RWPE2 (cell line): ENCODE measurements at regions not wholly inside any gene's neighbourhood (a gene's known extent, or its start where the extent isn't known, plus 50 kb on each side); places are given as distances from the start of the nearest gene placed in this dataset.

Experiments used
- ATAC-seq: fragments of 200-7000 bp; cut with Tn5 transposase; 3 replicates; pipeline ENCODE4 v1.9.1; 2021; ENCODE audit warnings: low read depth
- DNase-seq: peaks from one replicate; pipeline ENCODE4 v3.0.0-alpha.2; 2020; ENCODE audit warnings: low spot score
- H3K27ac ChIP-seq: fragments of 450-650 bp; 2 replicates; pipeline ENCODE4 v1.5.1; 2017; ENCODE audit warnings: mild to moderate bottlenecking; ENCODE audit not compliant: poor library complexity, severe bottlenecking
- H3K27me3 ChIP-seq: fragments of 250-450 bp; sonication (Bioruptor Pico); 2 replicates; pipeline ENCODE4 v1.5.1; 2021; ENCODE audit warnings: mild to moderate bottlenecking, moderate library complexity; ENCODE audit not compliant: insufficient read depth, poor library complexity, severe bottlenecking
- H3K36me3 ChIP-seq: fragments of 250-450 bp; sonication (Bioruptor Pico); 2 replicates; pipeline ENCODE4 v1.5.1; 2020; ENCODE audit warnings: low read depth, mild to moderate bottlenecking, moderate library complexity
- H3K4me1 ChIP-seq: fragments of 250-450 bp; sonication (Bioruptor Pico); 2 replicates; pipeline ENCODE4 v1.5.1; 2021; ENCODE audit warnings: mild to moderate bottlenecking, moderate library complexity; ENCODE audit not compliant: insufficient read depth, poor library complexity, severe bottlenecking
- H3K4me3 ChIP-seq: fragments of 250-450 bp; sonication (Bioruptor Pico); 2 replicates; pipeline ENCODE4 v1.5.1; 2021; ENCODE audit warnings: mild to moderate bottlenecking, moderate library complexity; ENCODE audit not compliant: severe bottlenecking
- H3K9me3 ChIP-seq: fragments of 250-450 bp; sonication (Bioruptor Pico); 2 replicates; pipeline ENCODE4 v1.5.1; 2021; ENCODE audit warnings: mild to moderate bottlenecking, moderate library complexity; ENCODE audit not compliant: severe bottlenecking
- CTCF ChIP-seq: fragments of 450-650 bp; IDR thresholded peaks from one replicate; pipeline ENCODE4 v1.5.1; 2017; ENCODE audit warnings: mild to moderate bottlenecking, moderate library complexity; ENCODE audit not compliant: poor library complexity, severe bottlenecking

- Histone ChIP-seq H3K4me3 (no peak overlapping the region), H3K27me3 (no peaks in the 10 kb centered on the region), H3K36me3 (no peaks in the 10 kb centered on the region), H3K27ac (no peak overlapping the region), H3K9me3 (no peaks in the 10 kb centered on the region), H3K4me1 (no peaks in the 10 kb centered on the region)
- ATAC-seq (no peak), DNase-seq (no peak)
- TF ChIP-seq CTCF: no peak
Measured at GRCh38 chr2:107028661-107029060, 142.7 kb upstream of the ST6GAL2 start.

GRCh38 chr2:107036293-107036692, 150.3 kb upstream of the ST6GAL2 start:
- Histone ChIP-seq H3K4me1 (no peaks in the 10 kb centered on the region), H3K27ac (no peak overlapping the region), H3K36me3 (no peaks in the 10 kb centered on the region), H3K27me3 (no peaks in the 10 kb centered on the region), H3K4me3 (no peak overlapping the region), H3K9me3 (no peaks in the 10 kb centered on the region)
- no peak for TF ChIP-seq CTCF
- no peak for ATAC-seq
- no peak for DNase-seq

- TF ChIP-seq CTCF: no peak
- H3K27me3 ChIP-seq: peaks cover 8% of the 10 kb centered on the region
- DNase-seq (no peak), ATAC-seq (no peak)
- no peak overlapping the region for H3K27ac ChIP-seq
- H3K4me1 ChIP-seq: no peaks in the 10 kb centered on the region
- no peak overlapping the region for H3K4me3 ChIP-seq
- H3K9me3 ChIP-seq: no peaks in the 10 kb centered on the region
- no peaks in the 10 kb centered on the region for H3K36me3 ChIP-seq
Measured at GRCh38 chr2:107062173-107062572, 176.2 kb upstream of the ST6GAL2 start.

- H3K4me1 ChIP-seq: no peaks in the 10 kb centered on the region
- ATAC-seq: no peak
- TF ChIP-seq CTCF: no peak
- H3K27ac ChIP-seq: no peak overlapping the region
- H3K9me3 ChIP-seq: no peaks in the 10 kb centered on the region
- no peak overlapping the region for H3K4me3 ChIP-seq
- H3K27me3 ChIP-seq: peaks cover 12% of the 10 kb centered on the region
- no peaks in the 10 kb centered on the region for H3K36me3 ChIP-seq
- no peak for DNase-seq
Measured at GRCh38 chr2:107062599-107063220, 176.7 kb upstream of the ST6GAL2 start.

- ATAC-seq: no peak
- TF ChIP-seq CTCF: no peak
- no peaks in the 10 kb centered on the region for H3K4me1 ChIP-seq
- no peaks in the 10 kb centered on the region for H3K9me3 ChIP-seq
- DNase-seq: no peak
- H3K27ac ChIP-seq: no peak overlapping the region
- H3K27me3 ChIP-seq: peaks cover 12% of the 10 kb centered on the region
- no peaks in the 10 kb centered on the region for H3K36me3 ChIP-seq
- H3K4me3 ChIP-seq: no peak overlapping the region
Measured at GRCh38 chr2:107063228-107063627, 177.3 kb upstream of the ST6GAL2 start.
